NCI-H345 treated with DMSO at 0.1 percent for 48 hours (cell line): ENCODE measurements at regions not wholly inside any gene's neighbourhood (a gene's known extent, or its start where the extent isn't known, plus 50 kb on each side); places are given as distances from the start of the nearest gene placed in this dataset.
A peak's percentile ranks its signal among the peaks of the same experiment; 100 is the strongest.
"Not testable (repeated sequence)": the region's sequence is repeated elsewhere in the genome, so short reads cannot be mapped to it uniquely, and the experiment has no call there.

Experiments
- DNase-seq: peaks from one replicate; lab custom pipeline; 2025; ENCODE audit not compliant: unreplicated experiment; lab: John Stamatoyannopoulos, UW

GRCh38 chr13:107928762-107929161 lies 286.6 kb downstream of the LIG4 start:
- no peak for DNase-seq

GRCh38 chr13:107927557-107927956 lies 287.8 kb downstream of the LIG4 start:
- DNase-seq: no peak

DNA sequence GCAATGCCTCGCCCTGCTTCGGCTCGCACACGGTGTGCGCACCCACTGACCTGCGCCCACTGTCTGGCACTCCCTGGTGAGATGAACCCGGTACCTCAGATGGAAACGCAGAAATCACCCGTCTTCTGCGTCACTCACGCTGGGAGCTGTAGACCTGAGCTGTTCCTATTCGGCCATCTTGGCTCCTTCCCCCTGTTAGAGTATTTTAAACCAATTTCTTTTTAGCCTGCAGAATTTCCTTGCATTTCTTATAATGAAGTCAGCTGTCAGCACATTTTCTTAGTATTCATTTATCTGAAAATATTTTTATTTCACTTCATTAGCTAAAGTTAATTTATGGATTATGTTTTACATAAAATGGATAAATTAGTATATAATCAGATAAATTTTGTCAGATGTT lies 288.8 kb downstream of the LIG4 start:
- not testable (repeated sequence) for DNase-seq

GRCh38 chr13:107916902-107917301 lies 298.4 kb downstream of the LIG4 start:
- DNase-seq: not testable (repeated sequence)

- no peak for DNase-seq
Measured at GRCh38 chr13:107912745-107913144, 302.6 kb downstream of the LIG4 start.

DNA sequence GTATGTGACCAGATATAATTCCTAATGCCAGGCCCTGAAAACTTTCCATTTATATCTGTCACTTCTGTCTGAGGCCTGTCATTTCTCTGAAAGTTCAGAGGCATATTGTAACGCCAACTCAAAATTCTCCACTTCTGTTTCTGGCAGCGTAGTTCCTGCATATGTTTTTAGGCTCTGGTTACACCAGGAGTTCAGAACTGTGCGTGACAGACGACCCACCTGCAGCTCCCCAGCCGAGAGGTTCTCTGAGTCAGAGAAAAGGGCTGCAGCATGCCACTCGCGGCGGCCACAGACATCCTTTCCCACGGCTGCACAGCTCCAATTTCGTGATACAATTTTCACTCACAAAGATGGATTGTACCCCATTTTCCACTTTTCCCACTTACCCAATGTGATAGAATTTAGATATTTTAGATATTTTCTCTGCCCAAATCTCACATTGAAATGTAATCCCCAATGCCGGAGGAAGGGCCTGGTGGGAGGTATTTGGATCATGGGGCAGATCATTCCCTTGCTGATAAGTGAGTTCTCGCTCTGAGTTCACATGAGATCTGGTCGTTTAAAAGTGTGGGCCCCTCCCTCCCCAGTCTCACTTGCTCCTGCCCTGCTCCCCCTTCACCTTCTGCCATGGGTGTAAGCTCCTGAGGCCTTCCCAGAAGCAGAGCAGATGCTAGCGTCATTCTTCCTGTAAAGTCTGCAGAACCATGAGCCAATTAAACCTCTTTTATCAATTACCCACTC lies 308.1 kb downstream of the LIG4 start:
- DNase-seq: no peak

- no peak for DNase-seq
Measured at GRCh38 chr13:107906131-107906530, 309.2 kb downstream of the LIG4 start.

DNA sequence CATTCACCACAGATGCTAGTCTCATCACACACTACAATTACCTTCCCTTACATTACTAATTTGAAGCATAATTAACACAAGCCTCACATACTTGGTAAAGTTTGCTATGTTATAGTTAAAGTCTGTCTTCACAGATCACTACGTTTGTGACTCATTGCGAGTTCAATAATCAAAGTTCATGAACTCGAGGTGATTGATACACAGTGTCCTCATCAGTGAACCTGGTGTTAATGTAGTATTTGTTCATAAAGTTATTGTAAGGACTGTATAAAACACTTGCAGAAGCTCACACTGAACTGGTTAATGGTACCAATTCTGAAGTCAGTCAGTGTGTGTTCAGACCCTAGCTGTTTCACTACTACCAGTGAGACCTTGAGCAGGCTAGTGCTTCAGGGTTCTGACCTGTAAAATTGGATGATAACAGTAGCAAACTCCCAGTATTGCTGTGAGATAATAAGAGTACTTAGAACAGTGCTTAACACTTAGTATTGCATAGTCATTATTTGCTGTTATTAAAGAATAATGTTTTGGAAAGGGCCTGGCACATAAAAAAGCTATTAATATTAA lies 313.3 kb downstream of the LIG4 start:
- no peak for DNase-seq

DNA sequence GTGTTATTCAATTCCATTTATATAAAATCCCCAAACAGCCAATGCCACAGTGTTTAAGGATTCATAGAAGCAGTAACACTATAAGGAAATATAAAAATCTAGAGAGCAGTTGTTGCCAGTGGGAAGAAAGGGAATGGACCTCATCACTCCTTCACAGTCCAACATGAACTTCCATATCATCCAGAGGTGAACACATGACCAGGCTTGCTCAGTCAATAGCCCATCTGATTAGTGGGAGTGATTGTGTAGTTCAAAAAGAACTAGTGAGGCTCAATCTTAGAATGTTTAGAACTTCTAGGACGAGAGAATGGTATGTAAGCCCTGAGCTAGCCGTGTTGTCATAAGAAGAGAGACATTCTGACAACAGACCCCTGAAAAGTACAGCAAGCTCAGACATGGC lies 314.1 kb downstream of the LIG4 start:
- DNase-seq: no peak

DNA sequence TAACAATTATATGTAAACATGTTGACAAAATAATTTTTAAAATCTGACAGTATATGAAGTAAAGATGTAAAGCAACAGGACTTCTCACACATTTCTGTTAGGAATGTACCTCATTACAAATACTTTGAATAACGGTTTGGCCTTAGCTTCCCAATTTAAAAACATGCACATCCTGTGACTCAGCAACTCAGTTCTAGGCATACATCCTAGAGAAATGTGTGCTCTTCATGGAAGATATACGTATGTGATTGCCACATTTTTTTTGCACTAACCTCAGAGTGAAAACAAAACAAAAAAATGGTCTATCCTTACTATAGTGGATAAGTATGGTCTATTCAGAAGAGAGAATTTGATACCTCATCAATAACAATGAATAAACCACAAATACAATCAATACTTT lies 314.6 kb downstream of the LIG4 start:
- DNase-seq: no peak

- no peak for DNase-seq
Measured at GRCh38 chr13:107886118-107886517, 329.2 kb downstream of the LIG4 start.

DNA sequence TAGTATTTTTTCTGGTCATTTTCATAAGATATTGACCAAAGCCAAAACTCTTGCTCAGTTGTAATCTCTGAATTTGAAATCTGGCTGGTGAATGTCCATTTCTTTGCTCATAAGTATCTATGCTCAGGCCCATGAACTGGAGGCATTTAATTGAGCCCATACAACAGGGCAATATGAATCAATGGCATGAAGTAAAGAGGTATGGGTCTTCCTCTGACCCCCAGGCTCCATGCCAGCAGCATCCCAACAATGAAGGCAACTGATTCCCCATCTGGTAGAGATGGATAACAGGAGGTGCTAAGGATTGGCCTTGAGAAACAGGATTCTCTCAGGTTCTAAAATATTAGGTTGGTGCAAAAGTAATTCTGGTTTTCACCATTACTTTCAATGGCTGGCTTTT lies 330.8 kb downstream of the LIG4 start:
- DNase-seq: no peak

GRCh38 chr13:107883561-107884175 lies 331.7 kb downstream of the LIG4 start:
- no peak for DNase-seq

GRCh38 chr13:107882708-107883560 lies 332.4 kb downstream of the LIG4 start:
- DNase-seq: no peak

DNA sequence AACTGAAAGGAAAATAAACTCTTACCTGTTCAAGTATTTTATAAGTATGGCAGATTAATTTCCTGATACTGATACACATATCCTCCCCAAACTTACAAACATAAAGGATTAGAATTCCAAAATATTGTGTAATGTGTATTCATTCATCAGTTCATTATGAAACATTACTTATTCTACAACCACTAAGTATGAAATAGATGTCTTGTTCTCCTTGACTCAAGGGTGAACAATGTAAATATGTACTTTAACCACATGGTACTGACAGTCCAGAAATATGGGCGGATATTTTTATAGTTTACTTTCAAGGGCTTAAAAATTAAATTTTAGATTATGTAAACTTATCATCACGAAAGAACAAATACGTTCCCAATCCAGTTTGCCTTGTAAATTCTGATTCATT lies 334.0 kb downstream of the LIG4 start:
- no peak for DNase-seq

GRCh38 chr13:107874456-107874855 lies 340.9 kb downstream of the LIG4 start:
- no peak for DNase-seq

DNA sequence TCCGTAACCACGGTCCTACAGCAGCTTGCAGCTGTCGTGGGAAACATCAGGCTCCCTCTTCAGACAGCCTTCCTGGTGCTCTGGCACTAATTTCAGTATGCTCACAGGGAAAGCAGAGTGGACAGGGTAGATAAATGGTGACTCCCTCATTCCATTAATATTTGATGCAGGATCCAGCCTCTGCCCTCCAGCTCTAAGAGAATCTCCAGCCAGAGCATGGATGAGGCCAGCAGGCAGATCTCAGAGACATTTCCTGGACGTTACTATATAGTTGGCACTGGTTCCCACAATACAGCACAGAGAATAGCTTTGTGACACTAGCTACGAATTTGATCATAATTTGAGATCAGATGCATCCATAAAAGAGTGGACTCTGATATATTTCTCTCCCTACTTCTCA lies 341.4 kb downstream of the LIG4 start:
- no peak for DNase-seq

- no peak for DNase-seq
Measured at GRCh38 chr13:107870400-107870799, 344.9 kb downstream of the LIG4 start.

DNA sequence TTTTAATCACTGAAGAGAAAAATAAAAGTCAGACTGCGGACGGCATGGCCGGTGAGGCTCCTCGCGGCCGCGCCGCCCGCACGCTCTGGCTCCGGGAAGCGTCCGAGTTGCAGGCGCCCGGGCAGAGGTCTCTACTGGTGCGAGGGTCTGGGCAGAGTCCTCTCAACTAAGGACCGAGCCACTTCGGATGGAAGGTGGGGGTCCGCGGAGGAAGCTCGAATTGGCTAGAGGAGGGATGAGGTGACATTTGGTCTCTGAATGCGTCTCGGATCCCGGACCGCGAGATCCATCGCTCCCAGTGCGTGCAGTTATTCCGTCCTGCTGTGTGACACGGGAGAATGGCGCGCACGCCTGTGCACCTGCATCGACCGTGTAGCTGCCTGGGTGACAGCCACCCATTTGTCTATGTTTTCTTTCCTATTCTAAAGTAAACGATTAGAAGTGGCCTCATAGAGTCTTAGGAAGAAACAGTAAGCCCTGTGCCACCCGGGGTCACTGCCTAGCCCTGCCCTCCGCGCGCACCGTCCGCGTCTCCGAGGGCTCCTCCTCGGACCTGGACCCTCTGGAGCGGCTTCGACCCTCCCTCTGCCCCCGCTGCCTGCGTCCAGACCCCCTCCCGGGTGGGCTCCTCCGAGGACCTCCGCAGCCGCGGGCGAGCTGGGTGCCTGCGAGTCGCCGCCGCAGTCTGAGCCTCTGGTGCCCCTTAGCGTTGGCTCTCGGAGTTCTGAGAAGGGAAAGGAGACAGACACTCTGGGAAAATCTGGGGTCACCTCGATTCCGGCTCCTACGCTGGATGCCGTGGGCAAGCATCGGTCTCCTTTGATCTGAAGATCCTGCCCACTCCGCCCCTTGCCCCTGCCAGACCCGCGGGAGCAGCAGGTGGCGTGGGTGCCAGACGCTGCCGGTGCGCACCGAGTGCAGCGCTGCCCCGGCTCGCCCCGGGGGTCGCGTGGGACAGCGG lies 347.4 kb downstream of the LIG4 start:
- DNase-seq: peak; percentile 70

DNA sequence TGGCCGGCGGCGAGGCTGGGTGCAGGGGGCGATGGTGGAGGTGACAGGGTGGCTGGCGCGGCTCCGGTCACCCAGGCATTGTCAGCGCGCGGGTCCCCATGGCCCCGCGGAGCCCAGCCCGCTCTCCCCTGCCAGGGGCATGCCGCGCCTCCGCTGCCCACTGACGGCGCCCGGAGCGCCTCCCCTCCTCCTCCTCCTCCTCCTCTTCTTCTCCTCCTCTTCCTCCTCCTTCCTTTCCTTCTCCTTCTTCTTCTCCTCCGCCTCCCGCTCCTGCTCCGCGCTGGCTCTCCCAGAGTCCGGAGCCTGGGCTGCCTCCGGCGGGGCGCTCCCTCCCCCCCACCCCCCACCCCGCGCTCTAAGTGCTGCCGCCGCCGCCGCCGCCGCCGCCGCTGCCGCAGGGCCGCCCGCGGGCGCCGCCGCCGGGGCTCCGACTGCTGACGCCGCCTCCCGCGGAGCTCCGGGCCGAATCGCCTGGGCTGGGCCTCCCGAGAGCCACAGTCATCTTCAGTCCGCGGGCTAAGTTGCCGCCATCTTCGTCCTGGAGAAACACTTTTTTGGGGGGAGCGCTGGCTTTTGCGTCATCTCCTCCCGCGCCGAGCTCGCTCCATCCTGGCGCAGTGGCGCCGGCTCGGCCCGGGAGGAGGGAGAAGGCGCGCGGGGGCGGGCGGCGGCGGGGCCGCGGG lies 348.3 kb downstream of the LIG4 start:
- DNase-seq: peak; percentile 57
